NCI-H2196 (cell line): ENCODE measurements at regions not wholly inside any gene's neighbourhood (a gene's known extent, or its start where the extent isn't known, plus 50 kb on each side); places are given as distances from the start of the nearest gene placed in this dataset.

ENCODE experiments used
- DNase-seq: peaks from one replicate; lab custom pipeline; 2025; ENCODE audit not compliant: unreplicated experiment; lab: John Stamatoyannopoulos, UW

DNA sequence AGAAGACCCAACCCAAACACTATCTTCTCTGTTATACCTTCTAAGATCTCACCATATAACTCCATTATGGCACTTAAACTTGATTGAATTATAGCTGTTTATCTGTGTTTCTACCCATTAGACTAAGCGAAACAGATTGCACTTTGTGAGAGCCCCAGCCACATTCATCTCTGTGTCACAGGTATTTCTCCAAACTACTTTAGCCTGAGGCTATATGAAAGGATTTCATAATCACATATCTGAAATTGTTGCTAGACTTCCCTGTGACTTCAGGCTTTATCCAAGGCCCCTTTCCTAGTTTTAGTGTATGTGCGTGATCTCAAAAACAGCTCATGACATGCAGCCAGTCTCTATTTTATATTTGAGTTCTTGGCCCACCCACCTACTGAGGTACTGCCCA, 745.0 kb upstream of the ACVR2A start:
- DNase-seq: no peak

GRCh38 chr2:147098940-147099339, 745.9 kb upstream of the ACVR2A start:
- no peak for DNase-seq

GRCh38 chr2:147097747-147098146, 747.1 kb upstream of the ACVR2A start:
- no peak for DNase-seq

DNA sequence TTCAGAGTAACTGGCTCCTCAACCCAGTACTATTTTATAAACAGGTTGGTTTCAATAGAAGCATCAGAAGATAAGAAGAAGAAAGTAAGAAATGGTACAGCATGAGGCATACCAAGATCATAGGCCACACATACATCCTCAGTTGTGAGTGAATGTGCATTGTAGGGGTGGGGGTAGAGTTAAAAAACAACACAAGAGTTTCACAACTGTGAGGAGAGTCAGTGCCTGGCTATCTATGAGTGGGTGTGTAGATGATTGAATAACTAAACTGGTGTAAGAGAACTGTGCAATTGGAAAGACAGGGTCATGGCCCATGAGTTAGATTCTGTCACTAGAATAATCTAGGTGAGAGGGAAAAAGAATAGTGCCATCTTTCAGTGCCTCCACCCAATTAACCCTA, 748.2 kb upstream of the ACVR2A start:
- no peak for DNase-seq

DNA sequence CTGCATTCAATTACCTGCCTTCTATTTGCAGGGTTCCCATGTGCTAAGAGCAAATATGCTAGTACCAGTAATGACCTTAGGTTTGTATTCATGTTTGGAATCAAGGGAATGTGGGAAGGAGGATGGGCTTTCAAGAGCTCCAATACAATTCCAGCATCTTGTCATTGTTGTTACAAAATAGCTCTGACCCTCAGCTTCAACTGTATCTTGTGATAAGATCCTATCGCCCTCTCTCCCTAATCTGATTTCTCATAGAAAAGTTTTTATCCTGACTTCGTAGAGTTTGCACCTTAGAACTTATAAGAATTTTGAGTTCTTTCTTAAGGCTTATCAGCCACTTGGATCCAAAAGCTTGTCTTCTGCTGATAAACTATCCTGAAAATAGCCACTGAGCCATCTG, 749.5 kb upstream of the ACVR2A start:
- no peak for DNase-seq

DNA sequence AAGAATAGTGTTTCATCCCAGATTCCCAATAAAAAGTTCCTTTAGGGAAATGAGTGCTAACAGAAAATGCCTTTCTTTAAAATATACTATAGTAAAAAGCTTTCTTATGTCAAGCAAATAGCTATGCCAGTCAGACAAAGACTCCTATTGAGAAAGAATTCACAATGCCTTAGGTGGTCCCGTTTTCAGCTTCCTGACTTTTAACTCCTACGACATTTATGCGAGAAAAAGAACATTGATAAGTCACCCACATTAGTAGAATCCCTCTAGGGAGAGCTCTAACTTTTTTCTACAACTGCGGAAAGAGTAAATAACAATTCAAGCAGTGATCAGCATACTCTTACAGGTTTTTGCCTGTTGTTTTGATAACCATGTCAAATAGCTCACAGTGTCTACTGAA, 750.8 kb upstream of the ACVR2A start:
- DNase-seq: no peak

GRCh38 chr2:147092266-147092665, 752.6 kb upstream of the ACVR2A start:
- no peak for DNase-seq

DNA sequence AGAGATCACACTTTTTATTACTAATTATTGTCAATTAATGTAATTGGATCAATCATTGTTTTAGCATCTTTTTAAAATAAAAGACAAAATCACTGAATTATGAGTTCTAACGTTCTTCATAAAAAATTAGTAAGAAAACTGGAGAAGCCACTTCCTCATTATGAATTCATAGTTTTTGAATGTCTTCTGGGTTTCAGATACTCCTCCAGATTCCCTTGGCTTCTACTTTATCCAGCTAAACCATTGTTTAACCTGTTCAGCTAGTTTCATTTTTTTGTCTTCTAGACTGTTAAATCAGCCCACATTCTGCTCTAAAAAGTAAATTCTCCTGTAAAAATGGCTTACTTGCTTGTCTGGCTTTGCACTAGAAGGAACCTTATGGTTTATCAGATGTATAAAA, 753.4 kb upstream of the ACVR2A start:
- no peak for DNase-seq

GRCh38 chr2:147088871-147089270, 756.0 kb upstream of the ACVR2A start:
- DNase-seq: no peak

DNA sequence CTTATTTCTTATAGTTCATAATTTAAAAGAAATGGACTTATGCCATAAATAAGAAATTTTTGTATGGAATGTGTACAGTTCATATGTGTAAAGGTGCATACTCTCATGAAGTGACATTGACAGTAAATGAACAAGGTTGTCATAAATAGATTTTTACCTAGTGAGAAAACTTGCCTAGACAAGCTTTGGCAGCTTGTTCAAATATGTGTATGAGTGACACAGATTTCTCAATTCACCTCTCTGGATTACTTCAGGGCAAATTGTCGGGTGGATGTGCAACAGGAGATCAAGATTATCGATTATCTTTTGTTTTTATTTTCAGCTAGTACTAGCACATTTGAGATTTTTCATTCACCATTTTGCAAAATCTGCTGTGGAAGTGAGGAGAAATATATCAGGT, 758.1 kb upstream of the ACVR2A start:
- DNase-seq: no peak

DNA sequence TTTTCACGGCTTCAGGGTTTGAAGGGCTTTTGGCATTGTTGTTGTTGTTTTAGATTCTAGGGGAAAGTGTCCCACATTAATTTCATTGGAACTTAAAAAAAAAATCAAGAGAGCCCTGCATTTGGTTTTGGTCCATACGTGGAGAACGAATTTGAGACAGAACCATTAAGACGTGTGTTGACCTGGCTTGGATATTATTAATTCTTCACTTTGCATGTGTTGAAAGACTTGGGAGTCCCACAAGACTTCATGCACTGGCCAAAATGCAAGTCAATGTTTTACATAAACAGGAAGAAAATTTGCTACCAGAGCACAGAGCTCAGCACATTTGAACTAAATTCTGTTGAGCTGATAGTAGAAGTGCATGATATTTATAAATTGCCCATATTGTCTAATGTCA, 761.2 kb upstream of the ACVR2A start:
- DNase-seq: no peak

- DNase-seq: peak; percentile 69
These were observed 761.8 kb upstream of the ACVR2A start for GRCh38 chr2:147082850-147083522.

DNA sequence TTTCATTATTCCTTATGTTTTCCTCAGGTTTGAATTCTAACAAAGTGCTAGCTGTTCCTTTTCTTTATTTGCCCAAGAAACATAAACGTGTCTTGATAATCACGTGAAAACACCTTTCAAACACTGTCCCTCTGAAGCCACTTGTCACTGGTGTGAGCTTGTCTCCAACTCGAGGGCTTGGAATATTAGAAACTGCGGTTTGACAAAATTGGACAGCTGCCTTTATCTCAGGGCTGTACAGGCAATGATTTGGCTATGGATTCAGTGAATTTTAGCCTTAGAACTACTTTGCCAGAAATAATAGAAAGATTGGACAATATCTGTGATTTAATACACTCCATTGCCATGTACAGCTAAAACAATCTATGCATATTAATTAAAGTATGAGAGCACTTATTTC, 763.0 kb upstream of the ACVR2A start:
- DNase-seq: no peak

DNA sequence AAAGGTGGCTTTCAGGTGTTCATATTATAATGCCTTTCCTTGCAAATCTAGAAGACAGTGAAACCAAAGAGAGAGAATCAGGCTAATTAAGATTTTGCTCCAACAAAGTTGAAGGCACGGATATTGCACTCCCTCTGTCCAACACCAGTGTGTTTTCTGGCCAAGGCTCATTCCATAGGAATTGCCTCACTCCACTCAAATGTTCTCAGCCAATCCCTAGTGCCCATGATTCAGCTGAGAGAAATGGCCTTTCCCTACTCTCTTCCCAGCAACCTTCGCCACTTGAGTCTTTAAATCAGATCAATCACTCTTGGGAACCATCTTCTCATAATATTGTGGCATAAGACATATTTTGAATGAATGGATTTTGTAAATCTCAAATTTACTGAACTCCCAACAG, 768.2 kb upstream of the ACVR2A start:
- no peak for DNase-seq

GRCh38 chr2:147068071-147068470, 776.8 kb upstream of the ACVR2A start:
- no peak for DNase-seq

DNA sequence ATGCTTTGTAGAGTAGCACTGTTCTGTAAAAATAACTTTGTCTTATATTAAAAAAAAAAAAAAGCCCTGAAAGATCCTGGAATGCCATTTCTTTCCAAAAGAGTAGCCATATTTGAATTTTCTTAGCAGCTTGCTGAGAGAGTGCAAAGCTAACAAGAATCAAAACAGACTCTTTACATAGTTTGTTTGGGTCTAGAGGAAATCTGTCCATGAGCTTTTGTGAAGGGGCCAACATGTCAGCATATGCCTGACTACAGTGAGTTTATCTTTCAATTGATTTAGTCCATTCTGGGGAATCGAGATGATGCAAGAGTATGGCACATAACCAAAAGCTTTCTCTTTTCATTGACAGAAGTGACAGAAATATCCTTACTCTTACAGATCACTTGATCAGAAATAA, 777.7 kb upstream of the ACVR2A start:
- no peak for DNase-seq

GRCh38 chr2:147062073-147062472, 782.8 kb upstream of the ACVR2A start:
- DNase-seq: no peak

DNA sequence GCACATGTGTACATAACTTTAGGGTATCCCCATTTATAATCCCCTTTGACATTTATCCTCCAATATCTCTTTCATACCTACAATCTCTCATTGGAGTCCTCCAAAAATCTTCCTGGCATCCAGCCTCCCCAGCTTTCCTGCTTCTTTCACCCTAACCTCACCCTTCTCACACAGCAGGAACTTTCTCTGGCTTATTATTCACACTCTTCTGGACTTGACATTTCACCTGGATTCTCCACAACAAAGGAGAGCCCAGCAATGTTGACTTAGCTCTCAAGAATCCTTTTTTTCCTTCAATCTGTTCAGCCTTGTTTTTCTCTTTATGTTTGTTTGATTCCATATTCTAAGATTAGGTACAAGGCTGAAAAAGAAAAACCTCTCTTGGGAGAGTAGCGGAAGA, 783.6 kb upstream of the ACVR2A start:
- no peak for DNase-seq

DNA sequence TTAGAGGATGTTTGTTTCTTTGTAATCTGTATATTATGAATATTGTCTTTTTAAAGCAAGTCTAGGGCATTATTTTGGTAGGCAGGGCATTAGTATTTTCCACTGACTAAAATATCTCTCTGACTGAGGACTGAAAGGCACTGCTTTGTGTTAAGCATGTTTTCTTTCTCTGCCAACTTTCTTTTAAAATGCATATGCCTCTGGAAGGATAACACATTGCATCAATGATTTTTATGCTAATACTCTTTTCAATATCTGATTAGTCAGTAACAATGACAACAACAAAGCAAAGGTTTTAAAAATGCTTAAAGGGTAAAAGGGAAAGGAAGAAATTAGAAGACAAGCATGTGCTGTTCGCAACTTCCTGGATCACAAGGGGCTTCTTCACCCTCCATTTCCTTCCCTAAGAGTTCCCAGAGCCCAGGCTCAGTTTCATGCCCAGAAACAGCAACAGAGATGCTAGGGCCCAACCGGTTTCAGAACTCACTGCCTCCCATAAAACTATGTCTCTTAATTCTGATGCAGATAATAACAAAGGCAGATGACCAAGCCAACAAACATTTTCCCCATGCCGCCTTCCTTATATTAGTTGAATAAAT, 786.8 kb upstream of the ACVR2A start:
- DNase-seq: no peak

GRCh38 chr2:147051814-147052213, 793.0 kb upstream of the ACVR2A start:
- DNase-seq: no peak

DNA sequence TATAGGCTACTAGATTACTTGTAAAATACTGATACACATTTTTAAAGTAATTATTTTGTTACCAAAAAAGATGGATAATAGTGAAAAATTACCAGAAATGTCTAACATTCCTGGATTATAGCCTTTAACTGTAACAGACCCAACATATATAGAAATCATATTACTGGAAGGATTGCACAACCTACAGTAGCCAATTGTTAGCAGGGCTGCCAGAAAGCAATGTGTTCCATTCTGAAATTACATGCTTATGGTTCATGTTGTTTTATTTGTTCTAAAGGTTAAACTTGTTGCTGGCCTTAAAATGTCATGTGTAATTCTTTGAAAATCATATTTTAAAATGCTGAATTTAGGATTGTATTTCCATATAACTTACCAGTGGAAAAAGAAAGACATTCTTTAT, 793.6 kb upstream of the ACVR2A start:
- no peak for DNase-seq

DNA sequence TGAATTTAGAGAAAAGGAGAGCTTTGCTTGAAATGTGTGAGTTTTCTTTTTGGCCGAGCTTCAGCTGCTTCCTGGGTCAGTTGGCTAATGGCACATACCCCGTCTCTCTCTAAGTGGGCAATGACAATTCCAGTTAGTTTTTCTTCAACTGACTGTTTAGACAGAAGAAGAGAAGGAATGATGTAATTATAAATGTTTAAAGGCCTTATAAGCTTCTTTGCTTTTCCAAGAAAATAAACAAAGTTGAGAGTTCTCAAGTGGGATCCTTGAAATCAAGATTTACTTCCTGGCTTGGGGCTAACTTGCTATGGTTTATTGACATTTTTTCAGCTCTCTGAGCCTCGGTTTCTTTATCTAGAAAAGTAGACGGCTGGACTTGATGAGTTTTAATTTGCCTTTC, 794.9 kb upstream of the ACVR2A start:
- no peak for DNase-seq

DNA sequence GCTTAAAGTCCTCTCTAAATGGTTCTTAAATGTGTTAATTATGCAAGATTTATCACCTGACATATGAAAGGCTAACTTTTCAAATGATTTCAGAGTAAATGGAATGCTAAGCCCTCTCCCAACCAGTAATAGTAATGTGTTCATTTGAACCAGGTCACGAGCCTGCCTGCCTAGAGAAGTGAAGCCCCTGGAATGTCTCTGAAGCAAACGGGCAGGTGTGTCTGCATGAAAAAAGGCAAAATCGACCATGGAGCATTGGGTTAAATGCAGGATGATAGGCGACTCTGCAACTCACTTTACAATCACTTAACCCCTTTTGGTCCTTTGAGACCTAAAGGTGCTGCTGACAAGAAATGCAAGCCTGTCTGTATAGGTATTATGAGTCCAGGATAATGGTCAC, 798.4 kb upstream of the ACVR2A start:
- DNase-seq: no peak
